ENCODE measurements at regions not wholly inside any gene's neighbourhood (a gene's known extent, or its start where the extent isn't known, plus 50 kb on each side); places are given as distances from the start of the nearest gene placed in this dataset.

DNA sequence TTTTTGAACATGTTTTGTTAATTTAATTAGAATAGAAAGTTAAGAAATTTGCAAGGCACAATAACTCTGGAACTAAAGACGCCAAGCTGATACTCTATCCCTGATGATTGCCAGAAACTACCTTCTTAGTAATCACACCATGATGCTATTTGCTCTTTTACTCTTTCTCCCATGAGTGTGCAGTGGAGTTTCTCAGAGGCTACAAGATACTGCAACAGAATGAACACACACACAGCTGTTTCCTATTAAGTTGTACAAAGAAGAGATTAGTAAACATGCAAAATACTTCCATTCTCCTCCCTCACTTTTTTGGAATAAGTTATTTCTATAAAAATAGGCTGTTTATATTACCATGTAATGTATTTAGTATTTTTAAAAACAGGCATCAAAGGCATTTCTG, 1367.5 kb downstream of the AACS start:
- no peaks in the 10 kb centered on the region for H3K4me1 ChIP-seq (ENCODE audit: control insufficient read depth, insufficient read depth, low read length)
- ATAC-seq (no peak), DNase-seq (ENCODE audit: low read depth, low spot score) (no peak), FAIRE-seq (no peak)
- H3K4me2 ChIP-seq (ENCODE audit: control insufficient read depth, insufficient read depth), result no peak overlapping the region
- no TSS peak for BruUV-seq (replicated peaks)
- H2AFZ ChIP-seq (ENCODE audit: control insufficient read depth, low read depth, low read length), result no peak overlapping the region
- in situ Hi-C loops (cut with MboI), result no loop called here
- 0% methylated on average over 1 of the region's 1 CpG for WGBS (ENCODE audit: insufficient coverage, insufficient replicate concordance, low lambda C conversion rate, missing lambda C conversion rate)
- no peak overlapping the region for H3K27ac ChIP-seq (ENCODE audit: control insufficient read depth, insufficient read depth)
- intact Hi-C loops (cut with micrococcal nuclease; ENCODE audit: unreplicated experiment), result no loop called here
- no peak overlapping the region for H3K9ac ChIP-seq (ENCODE audit: control insufficient read depth, insufficient read depth, low read length)
- no peaks in the 10 kb centered on the region for H3K9me3 ChIP-seq (replicated peaks; ENCODE audit: control insufficient read depth, insufficient read depth, low read length)
- ChIA-PET CTCF (no interaction called here), RAD21 (ENCODE audit: unreplicated experiment) (no interaction called here), POLR2A (no interaction called here), SMC1A (ENCODE audit: uncharacterized antibody, unreplicated experiment) (no interaction called here)
- H4K20me1 ChIP-seq (ENCODE audit: control insufficient read depth, insufficient read depth), result no peaks in the 10 kb centered on the region
- H3K4me3 ChIP-seq, result no peak overlapping the region
- no peaks in the 10 kb centered on the region for H3K79me2 ChIP-seq (ENCODE audit: control insufficient read depth, insufficient read depth, low read length)
- TF ChIP-seq SMC3 (IDR thresholded peaks at IDR 0.05; ENCODE audit: borderline replicate concordance, low read length), result no peak
- TF ChIP-seq POU2F2 (IDR thresholded peaks at IDR 0.05; ENCODE audit: borderline replicate concordance, low read depth, low read length), result no peak
- no peaks in the 10 kb centered on the region for H3K36me3 ChIP-seq (ENCODE audit: control insufficient read depth in 2 of 2, insufficient read depth in 2 of 2, low read length in 1 of 2)
- no peaks in the 10 kb centered on the region for H3K27me3 ChIP-seq (replicated peaks in 1 of 2; ENCODE audit: control insufficient read depth in 2 of 2, insufficient read depth in 2 of 2, low read length in 1 of 2)

DNA sequence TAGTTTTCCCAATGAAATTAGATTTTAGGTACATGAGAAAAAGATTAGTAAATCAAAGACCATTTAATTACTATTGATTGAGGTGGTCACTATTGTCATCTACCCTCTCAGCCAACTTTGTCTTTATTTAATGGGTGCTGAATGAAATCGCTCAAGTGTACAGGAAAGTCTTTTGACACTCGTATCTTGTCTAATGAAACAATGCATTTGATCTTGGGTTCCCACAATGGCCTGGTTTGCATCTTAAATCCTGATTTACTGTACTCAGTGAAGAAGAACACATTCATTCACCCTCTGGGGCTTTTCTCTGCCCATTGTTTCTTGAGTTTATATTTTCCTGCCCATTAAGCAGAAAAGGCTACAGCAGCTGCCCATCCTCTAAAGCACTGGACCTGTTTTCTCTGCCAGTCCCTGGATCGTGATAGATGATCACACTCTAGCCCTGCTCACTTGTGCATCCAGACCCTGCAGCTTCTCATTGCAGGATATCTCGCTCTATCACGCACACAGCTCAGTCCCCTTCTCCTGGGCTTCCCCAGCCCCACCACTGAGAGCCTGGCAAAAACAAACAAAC, 1369.3 kb downstream of the AACS start:
- Histone ChIP-seq H3K27ac (ENCODE audit: control insufficient read depth, insufficient read depth) (no peak overlapping the region), H3K27me3 (replicated peaks in 1 of 2; ENCODE audit: control insufficient read depth in 2 of 2, insufficient read depth in 2 of 2, low read length in 1 of 2) (no peaks in the 10 kb centered on the region), H3K36me3 (ENCODE audit: control insufficient read depth in 2 of 2, insufficient read depth in 2 of 2, low read length in 1 of 2) (no peaks in the 10 kb centered on the region), H3K79me2 (ENCODE audit: control insufficient read depth, insufficient read depth, low read length) (no peaks in the 10 kb centered on the region), H4K20me1 (ENCODE audit: control insufficient read depth, insufficient read depth) (no peaks in the 10 kb centered on the region), H3K9ac (ENCODE audit: control insufficient read depth, insufficient read depth, low read length) (no peak overlapping the region), H3K4me2 (ENCODE audit: control insufficient read depth, insufficient read depth) (no peak overlapping the region), H3K4me1 (ENCODE audit: control insufficient read depth, insufficient read depth, low read length) (no peaks in the 10 kb centered on the region), H3K4me3 (no peak overlapping the region), H2AFZ (ENCODE audit: control insufficient read depth, low read depth, low read length) (no peak overlapping the region), H3K9me3 (replicated peaks; ENCODE audit: control insufficient read depth, insufficient read depth, low read length) (no peaks in the 10 kb centered on the region)
- intact Hi-C loops (cut with micrococcal nuclease; ENCODE audit: unreplicated experiment) (no loop called here), in situ Hi-C loops (cut with MboI) (no loop called here)
- DNase-seq (ENCODE audit: low read depth, low spot score) (no peak), ATAC-seq (no peak), FAIRE-seq (no peak)
- BruUV-seq (replicated peaks), result no TSS peak
- CTCF ChIA-PET, result no interaction called here
- 0% methylated on average over 5 of the region's 5 CpGs for WGBS (ENCODE audit: insufficient coverage, insufficient replicate concordance, low lambda C conversion rate, missing lambda C conversion rate)
- POLR2A ChIA-PET, result no interaction called here
- SMC1A ChIA-PET (ENCODE audit: uncharacterized antibody, unreplicated experiment), result no interaction called here
- RAD21 ChIA-PET (ENCODE audit: unreplicated experiment), result no interaction called here
- no peak for TF ChIP-seq WRNIP1 (IDR thresholded peaks at IDR 0.05; ENCODE audit: borderline replicate concordance, low read depth, low read length)
- TF ChIP-seq, protein P1, sequence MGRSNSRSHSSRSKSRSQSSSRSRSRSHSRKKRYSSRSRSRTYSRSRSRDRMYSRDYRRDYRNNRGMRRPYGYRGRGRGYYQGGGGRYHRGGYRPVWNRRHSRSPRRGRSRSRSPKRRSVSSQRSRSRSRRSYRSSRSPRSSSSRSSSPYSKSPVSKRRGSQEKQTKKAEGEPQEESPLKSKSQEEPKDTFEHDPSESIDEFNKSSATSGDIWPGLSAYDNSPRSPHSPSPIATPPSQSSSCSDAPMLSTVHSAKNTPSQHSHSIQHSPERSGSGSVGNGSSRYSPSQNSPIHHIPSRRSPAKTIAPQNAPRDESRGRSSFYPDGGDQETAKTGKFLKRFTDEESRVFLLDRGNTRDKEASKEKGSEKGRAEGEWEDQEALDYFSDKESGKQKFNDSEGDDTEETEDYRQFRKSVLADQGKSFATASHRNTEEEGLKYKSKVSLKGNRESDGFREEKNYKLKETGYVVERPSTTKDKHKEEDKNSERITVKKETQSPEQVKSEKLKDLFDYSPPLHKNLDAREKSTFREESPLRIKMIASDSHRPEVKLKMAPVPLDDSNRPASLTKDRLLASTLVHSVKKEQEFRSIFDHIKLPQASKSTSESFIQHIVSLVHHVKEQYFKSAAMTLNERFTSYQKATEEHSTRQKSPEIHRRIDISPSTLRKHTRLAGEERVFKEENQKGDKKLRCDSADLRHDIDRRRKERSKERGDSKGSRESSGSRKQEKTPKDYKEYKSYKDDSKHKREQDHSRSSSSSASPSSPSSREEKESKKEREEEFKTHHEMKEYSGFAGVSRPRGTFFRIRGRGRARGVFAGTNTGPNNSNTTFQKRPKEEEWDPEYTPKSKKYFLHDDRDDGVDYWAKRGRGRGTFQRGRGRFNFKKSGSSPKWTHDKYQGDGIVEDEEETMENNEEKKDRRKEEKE (IDR thresholded peaks at IDR 0.05), result no peak
- no peak for TF ChIP-seq CBX3 (IDR thresholded peaks at IDR 0.05; ENCODE audit: borderline replicate concordance, low read depth)
- no peak for TF ChIP-seq BACH1 (IDR thresholded peaks at IDR 0.05; ENCODE audit: borderline replicate concordance)
- no peak for TF ChIP-seq BCL11A (IDR thresholded peaks at IDR 0.05; ENCODE audit: low read depth, low read length)
- TF ChIP-seq MYB (IDR thresholded peaks at IDR 0.05; ENCODE audit: borderline replicate concordance, low read depth, low read length), result no peak
- TF ChIP-seq JUND (IDR thresholded peaks at IDR 0.05; ENCODE audit: low read depth, low read length), result no peak
- no peak for TF ChIP-seq YBX1 (IDR thresholded peaks at IDR 0.05)
- TF ChIP-seq POLR2AphosphoS2 (IDR thresholded peaks at IDR 0.05; ENCODE audit: low read depth, low read length), result no peak
- TF ChIP-seq, protein P2, sequence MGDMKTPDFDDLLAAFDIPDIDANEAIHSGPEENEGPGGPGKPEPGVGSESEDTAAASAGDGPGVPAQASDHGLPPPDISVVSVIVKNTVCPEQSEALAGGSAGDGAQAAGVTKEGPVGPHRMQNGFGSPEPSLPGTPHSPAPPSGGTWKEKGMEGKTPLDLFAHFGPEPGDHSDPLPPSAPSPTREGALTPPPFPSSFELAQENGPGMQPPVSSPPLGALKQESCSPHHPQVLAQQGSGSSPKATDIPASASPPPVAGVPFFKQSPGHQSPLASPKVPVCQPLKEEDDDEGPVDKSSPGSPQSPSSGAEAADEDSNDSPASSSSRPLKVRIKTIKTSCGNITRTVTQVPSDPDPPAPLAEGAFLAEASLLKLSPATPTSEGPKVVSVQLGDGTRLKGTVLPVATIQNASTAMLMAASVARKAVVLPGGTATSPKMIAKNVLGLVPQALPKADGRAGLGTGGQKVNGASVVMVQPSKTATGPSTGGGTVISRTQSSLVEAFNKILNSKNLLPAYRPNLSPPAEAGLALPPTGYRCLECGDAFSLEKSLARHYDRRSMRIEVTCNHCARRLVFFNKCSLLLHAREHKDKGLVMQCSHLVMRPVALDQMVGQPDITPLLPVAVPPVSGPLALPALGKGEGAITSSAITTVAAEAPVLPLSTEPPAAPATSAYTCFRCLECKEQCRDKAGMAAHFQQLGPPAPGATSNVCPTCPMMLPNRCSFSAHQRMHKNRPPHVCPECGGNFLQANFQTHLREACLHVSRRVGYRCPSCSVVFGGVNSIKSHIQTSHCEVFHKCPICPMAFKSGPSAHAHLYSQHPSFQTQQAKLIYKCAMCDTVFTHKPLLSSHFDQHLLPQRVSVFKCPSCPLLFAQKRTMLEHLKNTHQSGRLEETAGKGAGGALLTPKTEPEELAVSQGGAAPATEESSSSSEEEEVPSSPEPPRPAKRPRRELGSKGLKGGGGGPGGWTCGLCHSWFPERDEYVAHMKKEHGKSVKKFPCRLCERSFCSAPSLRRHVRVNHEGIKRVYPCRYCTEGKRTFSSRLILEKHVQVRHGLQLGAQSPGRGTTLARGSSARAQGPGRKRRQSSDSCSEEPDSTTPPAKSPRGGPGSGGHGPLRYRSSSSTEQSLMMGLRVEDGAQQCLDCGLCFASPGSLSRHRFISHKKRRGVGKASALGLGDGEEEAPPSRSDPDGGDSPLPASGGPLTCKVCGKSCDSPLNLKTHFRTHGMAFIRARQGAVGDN (IDR thresholded peaks at IDR 0.05), result no peak
- no peak for TF ChIP-seq NFYA (IDR thresholded peaks at IDR 0.05; ENCODE audit: borderline replicate concordance, low read depth, low read length)
